Ishikawa (cell line): ENCODE measurements at regions not wholly inside any gene's neighbourhood (a gene's known extent, or its start where the extent isn't known, plus 50 kb on each side); places are given as distances from the start of the nearest gene placed in this dataset.
A peak's percentile ranks its signal among the peaks of the same experiment; 100 is the strongest.

Experiments
- CEBPB ChIP-seq: IDR thresholded peaks from 2 replicates; pipeline ENCODE4 v1.6.1; 2012
- CREB1 ChIP-seq: IDR thresholded peaks from 2 replicates; pipeline ENCODE4 v1.6.1; 2012; ENCODE audit warnings: low read depth
- EGR1 ChIP-seq: IDR thresholded peaks from 2 replicates; pipeline ENCODE4 v1.6.1; 2012
- EP300 ChIP-seq: IDR thresholded peaks from 2 replicates; pipeline ENCODE4 v1.6.1; 2012; ENCODE audit warnings: borderline replicate concordance
- FOXM1 ChIP-seq: IDR thresholded peaks from 2 replicates; pipeline ENCODE4 v1.6.1; 2012; ENCODE audit warnings: low read depth, borderline replicate concordance
- MAX ChIP-seq: IDR thresholded peaks from 2 replicates; pipeline ENCODE4 v1.6.1; 2012
- NFIC ChIP-seq: IDR thresholded peaks from 2 replicates; pipeline ENCODE4 v1.6.1; 2012
- RAD21 ChIP-seq: IDR thresholded peaks from 2 replicates; pipeline ENCODE4 v1.6.1; 2012; ENCODE audit warnings: low read depth
- REST ChIP-seq: IDR thresholded peaks from 2 replicates; pipeline ENCODE4 v1.6.1; 2012; ENCODE audit warnings: low read depth, mild to moderate bottlenecking
- TAF1 ChIP-seq: IDR thresholded peaks from 2 replicates; pipeline ENCODE4 v1.6.1; 2012; ENCODE audit warnings: low read depth, mild to moderate bottlenecking
- TCF12 ChIP-seq: IDR thresholded peaks from 2 replicates; pipeline ENCODE4 v1.6.1; 2012; ENCODE audit warnings: low read depth
- TEAD4 ChIP-seq: IDR thresholded peaks from 2 replicates; pipeline ENCODE4 v1.6.1; 2012
- USF1 ChIP-seq: IDR thresholded peaks from 2 replicates; pipeline ENCODE4 v1.6.1; 2012
- YY1 ChIP-seq: IDR thresholded peaks from 2 replicates; pipeline ENCODE4 v1.6.1; 2012; ENCODE audit warnings: low read depth
- ZBTB7A ChIP-seq: IDR thresholded peaks from 2 replicates; pipeline ENCODE4 v1.6.1; 2012; ENCODE audit warnings: low read depth

GRCh38 chrX:131723646-131724045 lies 179.8 kb downstream of the OR13H1 start:
- TF ChIP-seq NFIC (0 out of 2 replicates have a peak, but pooled peaks have one; percentile 10), CREB1 (no peak)

GRCh38 chrX:131724292-131724691 lies 180.4 kb downstream of the OR13H1 start:
- TF ChIP-seq REST, result no peak

GRCh38 chrX:131725001-131725654 lies 181.3 kb downstream of the OR13H1 start:
- TF ChIP-seq CREB1 (no peak), YY1 (no peak), FOXM1 (no peak)

GRCh38 chrX:131727778-131728177 lies 183.9 kb downstream of the OR13H1 start:
- TF ChIP-seq FOXM1, result no peak
- TF ChIP-seq REST, result no peak
- TF ChIP-seq MAX, result no peak
- no peak for TF ChIP-seq TEAD4
- no peak for TF ChIP-seq TCF12
- no peak for TF ChIP-seq NFIC
- no peak for TF ChIP-seq EP300

- TF ChIP-seq CREB1, result no peak
- TF ChIP-seq RAD21, result no peak
- TF ChIP-seq CEBPB, result no peak
- no peak for TF ChIP-seq EP300
- no peak for TF ChIP-seq MAX
- no peak for TF ChIP-seq EGR1
- TF ChIP-seq TCF12, result no peak
- TF ChIP-seq ZBTB7A, result no peak
These were observed 184.6 kb downstream of the OR13H1 start for GRCh38 chrX:131728295-131729145.

GRCh38 chrX:131729295-131729694 lies 185.4 kb downstream of the OR13H1 start:
- TF ChIP-seq NFIC (no peak), MAX (no peak), REST (no peak), EGR1 (no peak), EP300 (no peak), USF1 (no peak), ZBTB7A (no peak), TEAD4 (no peak), CEBPB (no peak), CREB1 (no peak), TCF12 (no peak), RAD21 (no peak), TAF1 (no peak), FOXM1 (no peak), YY1 (no peak)
